Esophagus squamous epithelium (tissue), 4 donors: ENCODE measurements at regions not wholly inside any gene's neighbourhood (a gene's known extent, or its start where the extent isn't known, plus 50 kb on each side); places are given as distances from the start of the nearest gene placed in this dataset.

ENCODE experiments used
- POLR2A ChIP-seq, 4 donors: fragments of 450-650 bp; IDR thresholded peaks; one replicate each; pipeline ENCODE4 v1.6.1; 2017; ENCODE audit warnings: antibody characterized with exemption in 4 of 4, mild to moderate bottlenecking in 4 of 4, moderate library complexity in 3 of 4
- TF ChIP-seq, protein P1 (sequence below), 6 experiments: fragments of 450-650 bp in 4 of 6; fragments of 200-600 bp in 2 of 6; sonication (generic) in 2 of 6; IDR thresholded peaks; one replicate each; pipeline ENCODE4 v1.5.1; 2016 to 2019; ENCODE audit warnings: antibody characterized with exemption in 6 of 6, mild to moderate bottlenecking in 4 of 6, moderate library complexity in 4 of 6

DNA sequence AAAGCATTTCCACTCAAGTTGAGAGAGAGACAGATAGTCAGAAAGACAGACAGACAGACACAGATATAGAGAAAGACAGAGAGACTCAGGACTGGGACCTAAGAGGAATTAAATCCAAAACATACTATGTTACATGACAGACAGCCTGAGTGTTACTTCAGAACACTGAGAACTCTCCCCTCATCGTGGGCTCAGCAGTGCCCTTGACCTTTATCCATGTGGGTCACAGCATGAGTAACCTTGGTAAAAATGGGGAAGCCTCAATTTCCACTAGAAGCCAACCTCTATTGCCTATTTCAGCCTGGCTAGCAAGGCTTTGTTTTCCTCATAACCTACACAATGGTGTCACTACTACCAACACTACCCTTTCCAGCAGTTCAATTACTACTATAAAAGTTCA is 81.9 kb upstream of the TRABD2B start:
- TF ChIP-seq, protein P1, sequence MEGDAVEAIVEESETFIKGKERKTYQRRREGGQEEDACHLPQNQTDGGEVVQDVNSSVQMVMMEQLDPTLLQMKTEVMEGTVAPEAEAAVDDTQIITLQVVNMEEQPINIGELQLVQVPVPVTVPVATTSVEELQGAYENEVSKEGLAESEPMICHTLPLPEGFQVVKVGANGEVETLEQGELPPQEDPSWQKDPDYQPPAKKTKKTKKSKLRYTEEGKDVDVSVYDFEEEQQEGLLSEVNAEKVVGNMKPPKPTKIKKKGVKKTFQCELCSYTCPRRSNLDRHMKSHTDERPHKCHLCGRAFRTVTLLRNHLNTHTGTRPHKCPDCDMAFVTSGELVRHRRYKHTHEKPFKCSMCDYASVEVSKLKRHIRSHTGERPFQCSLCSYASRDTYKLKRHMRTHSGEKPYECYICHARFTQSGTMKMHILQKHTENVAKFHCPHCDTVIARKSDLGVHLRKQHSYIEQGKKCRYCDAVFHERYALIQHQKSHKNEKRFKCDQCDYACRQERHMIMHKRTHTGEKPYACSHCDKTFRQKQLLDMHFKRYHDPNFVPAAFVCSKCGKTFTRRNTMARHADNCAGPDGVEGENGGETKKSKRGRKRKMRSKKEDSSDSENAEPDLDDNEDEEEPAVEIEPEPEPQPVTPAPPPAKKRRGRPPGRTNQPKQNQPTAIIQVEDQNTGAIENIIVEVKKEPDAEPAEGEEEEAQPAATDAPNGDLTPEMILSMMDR (IDR thresholded peaks at IDR 0.05) = no peak
- TF ChIP-seq POLR2A (IDR thresholded peaks at IDR 0.05) = no peak
